Posterior vena cava (tissue), 2 donors: ENCODE measurements at regions not wholly inside any gene's neighbourhood (a gene's known extent, or its start where the extent isn't known, plus 50 kb on each side); places are given as distances from the start of the nearest gene placed in this dataset.

Experiments used
- DNase-seq: peaks from one replicate; pipeline ENCODE4 v3.0.0-alpha.2; 2020; ENCODE audit warnings: low spot score
- intact Hi-C, 2 donors: fragments of 100-400 bp; cut with DNase I; formaldehyde crosslinking; loops; one replicate each; pipeline versions ENCODE4 v1.14.1 to v1.14.2; 2022 to 2023
- donor health status: DM: yes; HTN: yes; CAD: no.
- donor health status: DM: yes; HTN: yes; CAD: no.

DNA sequence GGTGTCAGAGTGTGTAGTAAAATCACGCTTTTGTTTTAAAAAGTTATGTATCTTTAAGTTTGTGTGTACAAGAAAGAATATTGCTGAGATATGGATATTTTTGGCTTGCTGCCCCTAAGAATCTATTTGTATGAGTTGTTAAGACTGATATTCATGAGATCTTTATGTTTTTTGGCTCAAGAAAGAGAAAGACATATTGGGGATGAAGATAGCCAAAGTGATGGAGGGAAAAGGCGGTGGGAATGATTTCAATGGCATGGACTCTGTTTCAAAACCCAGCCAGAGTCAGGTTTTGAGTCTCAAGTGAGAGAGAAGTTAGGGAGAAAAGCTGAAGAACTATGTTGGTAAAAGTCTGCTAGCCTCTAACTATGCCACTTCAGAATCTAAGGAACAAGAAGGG, 351.7 kb downstream of the PBX1 start:
- intact Hi-C loops: no loop called here
- no peak for DNase-seq

DNA sequence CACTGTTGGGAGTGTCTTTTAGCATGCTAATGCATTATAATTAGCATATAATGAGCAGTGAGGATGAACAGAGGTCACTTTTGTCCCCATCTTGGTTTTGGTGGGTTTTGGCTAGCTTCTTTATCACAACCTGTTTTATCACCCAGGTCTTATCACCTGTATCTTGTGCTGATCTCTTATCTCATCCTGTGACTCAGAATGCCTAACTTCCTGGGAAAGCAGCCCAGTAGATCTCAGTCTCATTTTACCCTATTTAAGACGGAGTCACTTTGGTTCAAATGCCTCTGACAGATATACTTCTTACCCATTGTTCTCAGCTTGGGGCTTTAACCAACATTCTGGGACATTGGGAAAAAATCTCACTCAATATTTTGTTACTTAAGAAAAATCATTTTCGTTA, 348.7 kb downstream of the PBX1 start:
- DNase-seq: no peak
- intact Hi-C loops: no loop called here

DNA sequence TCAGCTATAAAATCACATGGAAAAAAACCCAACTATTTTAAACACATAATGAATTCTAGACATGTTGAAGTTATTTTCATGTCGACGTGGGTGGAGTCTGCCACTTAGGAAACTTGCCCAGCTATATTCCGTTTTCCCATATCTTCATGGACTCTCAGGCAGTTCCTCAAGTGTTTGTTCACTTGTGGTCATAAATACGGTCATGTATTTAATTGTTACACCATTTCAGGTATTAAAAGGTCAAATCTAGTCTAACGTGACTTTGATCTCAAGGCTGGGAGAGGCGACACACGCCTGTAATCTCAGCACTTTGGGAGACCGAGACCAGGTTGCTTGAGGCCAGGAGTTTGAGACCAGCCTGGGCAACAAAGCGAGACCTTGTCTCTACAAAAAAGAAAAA, 346.9 kb downstream of the PBX1 start:
- intact Hi-C loops: no loop called here
- no peak for DNase-seq

DNA sequence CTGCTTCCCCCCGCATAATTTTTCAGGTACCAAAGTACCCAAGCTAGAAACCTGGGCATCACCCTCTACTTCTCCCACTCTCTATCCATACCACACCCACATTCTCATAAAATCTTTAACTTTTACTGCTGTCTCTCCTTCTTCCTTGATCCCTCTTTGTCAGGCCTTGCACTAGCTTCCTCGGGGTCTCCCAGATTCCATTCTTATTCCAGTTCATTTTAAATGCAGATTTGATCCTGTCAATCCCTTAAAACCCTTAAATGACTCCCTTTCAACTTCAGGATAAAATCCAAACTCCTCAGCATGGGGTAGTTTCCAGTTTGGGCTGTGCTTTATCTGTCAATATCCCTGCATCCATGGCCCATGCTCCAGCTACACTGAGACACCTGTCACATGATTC, 343.5 kb downstream of the PBX1 start:
- intact Hi-C loops: no loop called here
- no peak for DNase-seq
